NCI-H1105 (cell line): ENCODE measurements at regions not wholly inside any gene's neighbourhood (a gene's known extent, or its start where the extent isn't known, plus 50 kb on each side); places are given as distances from the start of the nearest gene placed in this dataset.
"Not testable (repeated sequence)": the region's sequence is repeated elsewhere in the genome, so short reads cannot be mapped to it uniquely, and the experiment has no call there.

Source experiments
- DNase-seq: peaks from one replicate; lab custom pipeline; 2025; lab: John Stamatoyannopoulos, UW

- DNase-seq, result no peak
Observed at GRCh38 chr7:69246758-69247157, 351.5 kb upstream of the AUTS2 start.

GRCh38 chr7:69248382-69248828 lies 349.9 kb upstream of the AUTS2 start:
- DNase-seq, result not testable (repeated sequence)

GRCh38 chr7:69250958-69251357 lies 347.3 kb upstream of the AUTS2 start:
- DNase-seq, result no peak

DNA sequence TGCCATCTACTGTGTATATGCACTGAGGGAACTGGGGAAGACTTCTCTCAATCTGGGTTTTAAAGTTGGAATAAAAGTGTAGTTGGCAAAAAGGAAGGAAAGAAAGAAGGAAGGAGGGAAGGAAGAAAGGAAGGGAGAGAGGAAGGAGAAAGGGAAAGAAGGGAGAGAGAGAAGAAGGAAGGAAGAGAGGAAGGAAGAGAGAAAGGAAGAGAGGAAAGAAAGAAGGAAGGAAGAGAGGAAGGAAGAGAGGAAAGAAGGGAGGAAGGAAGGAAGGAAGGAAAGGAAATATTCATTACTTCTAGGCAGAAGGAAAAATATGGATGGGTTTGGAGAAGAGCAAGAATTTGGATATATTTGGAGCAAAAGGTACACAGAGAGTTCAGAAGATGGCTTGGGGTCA lies 343.6 kb upstream of the AUTS2 start:
- no peak for DNase-seq

DNA sequence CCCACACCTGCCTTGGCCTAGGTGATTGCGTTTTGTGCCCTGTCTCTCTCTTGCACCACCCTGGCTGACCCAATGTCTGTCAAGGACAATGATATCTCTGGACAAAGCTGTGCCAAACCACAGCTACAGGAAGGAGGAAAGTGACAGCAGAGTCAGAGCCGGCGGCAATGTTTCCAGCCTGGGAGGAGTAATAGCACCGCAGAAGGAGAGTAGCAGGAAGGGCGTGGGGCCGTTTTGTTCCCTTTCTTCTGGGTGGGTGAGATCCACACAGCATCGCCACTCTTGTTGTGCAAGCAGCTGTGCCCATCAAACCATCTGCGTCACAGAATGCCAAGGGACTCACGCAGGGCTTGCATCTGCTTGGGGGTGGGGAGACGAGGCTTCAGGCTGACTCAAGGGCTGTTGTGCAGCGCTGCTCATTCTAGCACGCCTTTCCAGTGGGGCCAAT lies 341.6 kb upstream of the AUTS2 start:
- DNase-seq, result no peak

DNA sequence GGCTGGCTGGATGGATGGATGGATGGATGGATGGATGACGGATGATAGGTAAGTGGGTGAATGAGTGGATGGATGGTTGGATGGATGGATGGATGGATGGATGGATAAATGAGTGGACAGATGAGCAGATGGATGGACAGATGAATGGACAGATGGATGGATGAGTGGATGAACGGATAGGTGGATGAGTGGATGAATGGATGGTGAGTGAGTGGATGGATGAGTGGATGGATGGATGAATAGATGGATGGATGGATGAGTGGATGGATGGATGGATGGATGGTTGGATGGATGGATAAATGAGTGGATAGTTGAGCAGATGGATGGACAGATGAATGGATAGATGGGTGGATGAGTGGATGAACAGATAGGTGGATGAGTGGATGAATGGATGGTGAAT lies 340.7 kb upstream of the AUTS2 start:
- DNase-seq, result no peak

DNA sequence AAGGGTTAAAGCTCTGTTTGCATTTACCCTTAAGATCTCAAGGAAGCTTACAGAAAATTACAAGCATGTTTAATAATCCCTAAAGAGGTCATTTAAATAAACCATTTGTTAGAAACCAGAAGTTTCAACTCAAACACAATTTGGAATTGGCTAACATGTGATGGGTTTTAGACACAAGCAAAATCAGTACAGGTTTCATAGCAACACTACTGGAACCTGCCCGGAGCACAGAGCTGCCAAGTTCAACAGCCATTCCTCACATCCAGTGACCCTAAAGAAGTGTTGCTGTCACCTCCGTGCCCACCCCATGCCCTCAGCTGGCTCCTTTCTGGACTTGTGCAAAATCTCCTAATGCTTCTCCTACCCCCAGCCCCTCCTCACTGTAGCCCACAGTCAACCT lies 338.8 kb upstream of the AUTS2 start:
- no peak for DNase-seq

DNA sequence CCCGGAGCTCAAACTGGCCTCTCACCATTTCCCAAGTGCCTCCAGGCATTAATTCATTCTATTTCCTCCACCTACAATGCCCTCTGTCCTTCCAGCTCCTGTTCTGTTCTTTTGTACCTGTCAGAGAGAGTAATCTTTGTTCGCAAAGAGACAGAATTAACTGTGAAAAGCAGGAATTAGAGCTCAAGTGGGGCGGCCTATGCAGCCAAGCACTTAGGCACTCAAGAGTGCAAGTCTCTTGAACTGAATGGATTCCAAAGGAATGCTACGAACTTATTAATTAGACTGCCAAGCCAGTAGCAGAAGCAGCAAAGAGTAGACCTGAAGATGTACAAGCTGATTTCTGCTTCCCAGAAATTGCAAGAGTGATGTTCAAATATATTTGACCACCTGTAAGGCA lies 338.3 kb upstream of the AUTS2 start:
- no peak for DNase-seq

DNA sequence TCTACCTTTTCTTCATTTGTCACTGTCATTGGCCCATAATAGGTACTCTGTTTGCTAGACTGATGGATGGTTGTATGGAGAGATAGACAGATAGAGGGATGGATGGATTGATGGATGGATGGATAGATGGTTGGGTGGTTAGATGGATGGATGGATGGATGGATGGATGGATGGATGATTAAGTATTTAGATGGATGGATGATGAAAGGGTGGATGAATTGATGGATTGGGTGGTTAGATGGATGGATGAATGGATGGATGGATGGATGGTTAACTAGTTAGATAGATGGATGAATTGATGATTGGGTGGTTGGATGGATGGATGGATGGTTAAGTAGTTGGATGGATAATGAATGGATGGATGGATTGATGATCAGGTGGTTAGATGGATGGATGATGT lies 334.7 kb upstream of the AUTS2 start:
- DNase-seq, result no peak

GRCh38 chr7:69269806-69270205 lies 328.5 kb upstream of the AUTS2 start:
- no peak for DNase-seq

- peak; percentile 11 for DNase-seq
Observed at GRCh38 chr7:69272101-69272500, 326.2 kb upstream of the AUTS2 start.

- DNase-seq, result no peak
Observed at GRCh38 chr7:69276011-69276729, 322.1 kb upstream of the AUTS2 start.

DNA sequence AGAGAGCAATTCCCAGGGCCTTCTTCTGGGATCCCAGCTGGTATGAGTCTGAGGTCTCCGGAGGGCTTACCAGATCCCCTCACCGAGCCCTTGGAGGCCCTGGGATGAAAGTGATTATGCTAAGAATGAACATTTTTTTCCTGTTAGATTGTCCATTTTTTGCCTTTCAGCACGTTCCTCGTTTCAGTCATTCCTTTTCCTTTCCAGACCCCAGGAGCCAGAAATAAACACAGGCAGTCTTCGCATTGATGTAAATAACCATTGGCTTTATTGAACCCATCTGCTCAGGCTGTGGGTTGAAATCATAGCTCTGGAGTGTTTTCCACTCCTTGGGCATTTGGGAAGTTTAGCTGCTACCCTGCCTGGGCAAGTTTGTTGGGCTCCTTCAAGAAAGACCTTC lies 320.9 kb upstream of the AUTS2 start:
- DNase-seq, result no peak

DNA sequence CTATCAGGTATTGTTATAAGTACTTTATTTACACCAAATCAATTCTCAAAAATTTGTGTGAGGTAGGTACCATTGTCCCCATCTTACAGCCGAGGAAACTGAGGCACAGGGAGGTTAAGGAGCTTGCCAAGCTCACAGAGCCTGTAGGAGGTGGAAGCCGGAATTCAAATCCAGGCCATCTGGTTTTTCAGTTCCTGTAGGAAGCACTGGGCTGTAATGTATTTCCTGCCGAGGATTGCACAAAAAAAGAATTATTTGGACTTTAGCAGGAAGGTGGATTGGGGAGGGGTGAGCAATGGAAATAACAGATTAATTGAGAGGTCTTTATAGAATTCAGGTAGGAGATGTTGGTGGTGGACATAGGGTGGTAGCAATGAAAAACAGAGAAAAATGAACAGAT lies 315.3 kb upstream of the AUTS2 start:
- DNase-seq, result no peak

GRCh38 chr7:69283421-69283820 lies 314.9 kb upstream of the AUTS2 start:
- DNase-seq, result no peak

DNA sequence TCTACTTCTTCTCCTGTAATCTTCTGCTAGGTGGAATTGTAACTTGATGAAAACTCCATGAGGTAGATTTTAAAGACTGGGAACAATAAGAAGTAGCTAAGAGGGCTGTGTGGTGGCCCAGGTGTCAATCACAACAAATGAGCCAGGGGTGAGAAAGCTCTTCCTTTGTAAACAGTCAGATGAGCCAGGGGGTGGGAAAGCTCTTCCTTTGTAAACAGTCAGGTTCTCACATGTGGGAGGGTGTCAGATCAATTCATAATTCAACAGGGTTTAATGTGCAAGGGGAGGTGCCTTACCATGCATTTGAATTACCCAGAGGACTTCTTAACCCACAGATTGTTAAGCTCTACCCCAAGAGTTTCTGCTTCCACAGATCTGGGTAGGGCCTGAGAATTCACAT lies 312.4 kb upstream of the AUTS2 start:
- DNase-seq, result no peak

DNA sequence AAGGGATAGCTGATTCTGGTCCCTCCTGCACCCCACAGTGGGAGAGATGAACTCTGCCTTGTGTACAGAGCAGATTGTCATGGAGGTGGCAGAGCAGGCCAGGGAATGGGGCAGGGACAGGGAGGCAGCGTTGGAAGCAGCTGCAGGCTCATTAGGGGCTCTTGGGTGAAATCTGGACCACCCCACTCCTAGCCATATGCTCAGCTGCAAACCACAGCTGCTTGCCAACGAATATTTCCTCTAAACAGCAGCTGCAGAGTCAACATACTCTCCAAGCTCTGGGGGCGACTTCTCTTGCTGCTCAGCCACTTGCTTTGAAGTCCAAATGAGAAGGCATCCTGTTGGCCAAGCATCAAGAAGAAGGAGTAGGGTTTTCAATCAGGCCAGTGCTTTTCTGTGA lies 302.3 kb upstream of the AUTS2 start:
- no peak for DNase-seq

GRCh38 chr7:69301253-69301652 lies 297.0 kb upstream of the AUTS2 start:
- no peak for DNase-seq

DNA sequence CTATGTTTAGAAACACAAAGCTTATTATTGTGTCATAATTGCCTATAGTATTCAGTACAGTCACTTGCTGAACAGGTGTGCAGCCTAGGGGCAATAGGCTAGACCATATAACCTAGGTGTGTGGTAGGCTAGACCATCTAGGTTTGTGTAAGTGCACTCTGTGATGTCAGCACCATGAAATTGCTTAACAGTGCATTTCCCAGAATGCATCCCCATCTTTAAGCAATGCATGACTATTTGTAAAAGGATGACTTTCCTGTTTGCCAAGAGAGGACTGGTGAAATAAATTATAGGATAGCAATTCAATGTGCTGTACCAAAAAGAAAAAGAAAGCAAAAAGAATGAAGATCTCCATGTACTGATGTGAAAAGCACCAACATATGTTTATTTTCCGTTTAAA lies 288.7 kb upstream of the AUTS2 start:
- DNase-seq, result no peak

DNA sequence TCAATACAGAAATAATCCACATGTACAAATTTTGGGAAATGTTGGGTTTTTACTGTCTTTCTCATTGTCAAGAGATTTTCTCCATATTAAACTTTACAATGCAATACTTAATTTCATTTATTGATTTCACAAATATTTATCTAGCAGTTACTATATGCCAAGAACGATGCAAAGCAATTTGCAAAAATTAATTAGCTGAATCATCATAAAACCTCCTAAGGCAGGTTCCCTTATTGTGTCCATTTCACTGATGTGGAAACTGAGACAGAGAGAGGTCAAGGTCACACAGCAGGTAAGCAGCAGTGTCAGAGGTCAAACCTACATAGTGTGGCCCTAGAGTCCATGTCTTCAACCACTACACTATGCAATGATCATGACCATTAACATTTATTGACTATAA lies 286.8 kb upstream of the AUTS2 start:
- DNase-seq, result no peak

DNA sequence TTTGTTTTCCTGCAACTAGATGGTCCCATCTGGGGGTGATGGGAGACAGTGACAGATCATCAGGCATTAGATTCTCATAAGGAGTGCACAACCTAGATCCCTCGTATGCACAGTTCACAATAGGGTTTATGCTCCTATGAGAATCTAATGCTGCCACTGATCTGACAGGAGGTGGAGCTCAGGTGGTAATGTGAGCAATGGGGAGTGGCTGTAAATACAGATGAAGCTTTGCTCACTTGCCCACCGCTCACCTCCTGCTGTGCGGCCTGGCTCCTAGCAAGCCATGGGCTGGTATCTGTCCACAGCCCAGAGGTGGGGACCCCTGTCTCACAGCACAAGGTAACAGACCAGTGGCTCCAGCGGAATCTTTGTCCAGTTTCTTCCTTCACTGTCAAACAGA lies 284.4 kb upstream of the AUTS2 start:
- not testable (repeated sequence) for DNase-seq

DNA sequence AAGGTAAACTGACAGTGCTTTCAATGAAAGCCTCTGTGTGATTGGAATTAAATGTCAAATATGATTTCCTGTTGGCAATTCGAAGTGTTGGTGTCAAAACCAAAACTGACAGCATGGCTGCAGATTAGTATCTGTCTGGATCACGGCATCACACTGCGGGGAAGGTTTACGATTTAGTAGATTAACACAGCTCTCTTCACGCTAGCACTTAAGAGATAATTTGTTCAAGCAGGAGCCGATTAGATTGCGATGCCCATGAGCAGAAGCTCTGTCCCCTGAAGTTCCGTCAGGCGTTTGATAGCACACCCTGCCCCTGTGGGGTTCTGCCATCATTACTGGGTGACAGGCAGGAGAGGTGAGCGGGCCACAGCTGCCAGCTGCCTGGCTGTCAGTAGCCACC lies 279.5 kb upstream of the AUTS2 start:
- no peak for DNase-seq

DNA sequence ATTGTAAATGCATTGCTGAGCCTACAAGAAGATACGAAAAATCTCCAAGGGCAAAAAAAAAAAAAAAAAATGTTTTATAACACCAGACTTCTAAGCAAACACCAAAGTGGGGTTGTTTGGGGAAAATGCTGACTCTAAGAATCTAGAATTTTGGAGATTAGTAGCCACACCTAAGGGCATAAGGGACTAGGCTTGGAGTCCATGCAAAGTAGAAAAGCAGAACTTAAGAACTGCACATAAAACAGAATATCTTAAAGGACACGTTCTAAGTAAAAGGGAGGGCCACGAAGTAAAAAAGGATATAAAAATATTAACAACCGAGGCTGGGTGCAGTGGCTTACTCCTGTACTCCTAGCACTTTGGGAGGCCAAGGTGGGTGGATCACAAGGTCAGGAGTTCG lies 269.8 kb upstream of the AUTS2 start:
- no peak for DNase-seq

DNA sequence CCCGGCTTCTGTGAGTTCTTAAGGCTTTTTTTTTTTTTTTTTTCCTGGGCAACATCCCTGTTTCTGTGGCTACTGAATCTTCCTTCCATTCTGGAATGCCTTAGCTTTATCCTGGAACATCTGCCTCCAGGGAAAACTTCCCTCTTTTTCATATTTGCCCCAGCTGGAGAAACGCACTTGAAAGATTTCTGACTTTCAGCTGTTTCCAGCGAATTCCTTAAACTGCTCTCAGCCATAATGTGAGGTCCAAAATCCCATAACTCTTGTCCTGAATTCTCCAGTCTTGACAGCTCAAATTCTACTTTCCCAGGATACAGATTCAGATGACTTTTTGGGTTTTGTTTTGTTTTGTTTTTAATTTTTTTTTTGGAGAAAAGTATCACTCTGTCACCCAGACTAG lies 263.6 kb upstream of the AUTS2 start:
- DNase-seq, result no peak
